GM19468 (cell line): ENCODE measurements at regions not wholly inside any gene's neighbourhood (a gene's known extent, or its start where the extent isn't known, plus 50 kb on each side); places are given as distances from the start of the nearest gene placed in this dataset.

Source experiments
- ATAC-seq: cut with Tn5 transposase; IDR thresholded peaks from one replicate; pipeline ENCODE4 v1.9.1; 2021; ENCODE audit warnings: mild to moderate bottlenecking, moderate library complexity, moderate number of reproducible peaks; ENCODE audit not compliant: unreplicated experiment; ENCODE audit errors: extremely low read depth

- no peak for ATAC-seq
These were observed 245.3 kb downstream of the TSN start for GRCh38 chr2:122000556-122001340.

GRCh38 chr2:122001441-122001874 is 246.0 kb downstream of the TSN start:
- no peak for ATAC-seq

GRCh38 chr2:122003196-122003940 is 247.9 kb downstream of the TSN start:
- ATAC-seq = no peak

- no peak for ATAC-seq
These were observed 251.7 kb downstream of the TSN start for GRCh38 chr2:122007126-122007525.

- ATAC-seq = no peak
These were observed 252.1 kb downstream of the TSN start for GRCh38 chr2:122007577-122007976.

- ATAC-seq = no peak
These were observed 254.1 kb downstream of the TSN start for GRCh38 chr2:122009561-122009960.

- no peak for ATAC-seq
These were observed 256.2 kb downstream of the TSN start for GRCh38 chr2:122011493-122012270.

GRCh38 chr2:122018736-122019135 is 263.3 kb downstream of the TSN start:
- ATAC-seq = no peak

GRCh38 chr2:122019724-122020123 is 264.3 kb downstream of the TSN start:
- ATAC-seq = no peak

- no peak for ATAC-seq
These were observed 264.9 kb downstream of the TSN start for GRCh38 chr2:122020377-122020776.

- ATAC-seq = no peak
These were observed 266.5 kb downstream of the TSN start for GRCh38 chr2:122021941-122022340.

GRCh38 chr2:122022531-122022930 is 267.1 kb downstream of the TSN start:
- ATAC-seq = no peak

GRCh38 chr2:122023059-122023864 is 267.8 kb downstream of the TSN start:
- ATAC-seq = no peak

- no peak for ATAC-seq
These were observed 272.2 kb downstream of the TSN start for GRCh38 chr2:122027510-122028217.

GRCh38 chr2:122028371-122029100 is 273.1 kb downstream of the TSN start:
- ATAC-seq = no peak

GRCh38 chr2:122029456-122029855 is 274.0 kb downstream of the TSN start:
- ATAC-seq = no peak

GRCh38 chr2:122029945-122030344 is 274.5 kb downstream of the TSN start:
- ATAC-seq = no peak

GRCh38 chr2:122031544-122032263 is 276.3 kb downstream of the TSN start:
- no peak for ATAC-seq
